Esophagus muscularis mucosa (tissue), 4 donors: ENCODE measurements at regions not wholly inside any gene's neighbourhood (a gene's known extent, or its start where the extent isn't known, plus 50 kb on each side); places are given as distances from the start of the nearest gene placed in this dataset.
"Not testable (repeated sequence)": the region's sequence is repeated elsewhere in the genome, so short reads cannot be mapped to it uniquely, and the experiment has no call there.

Experiments used
- DNase-seq: peaks from one replicate; pipeline ENCODE4 v3.0.0-alpha.2; 2017; ENCODE audit errors: extremely low spot score
- H3K27ac ChIP-seq, 4 donors: fragments of 200-600 bp; sonication (generic); replicated peaks in 1 of 4; 1 replicate in 3 of 4; 2 replicates in 1 of 4; pipeline ENCODE4 v1.5.1; 2016 to 2019; ENCODE audit warnings: mild to moderate bottlenecking in 1 of 4
- H3K27me3 ChIP-seq, 4 donors: fragments of 200-600 bp; sonication (generic); one replicate each; pipeline versions ENCODE4 v1.5.1 to v1.6.0; 2016 to 2019
- H3K36me3 ChIP-seq, 4 donors: fragments of 200-600 bp; sonication (generic); one replicate each; pipeline ENCODE4 v1.5.1; 2016 to 2019
- H3K4me1 ChIP-seq, 4 donors: fragments of 200-600 bp; sonication (generic); one replicate each; pipeline ENCODE4 v1.5.1; 2016 to 2019
- H3K4me3 ChIP-seq, 4 donors: fragments of 200-600 bp; sonication (generic); 1 replicate in 2 of 4; 2 replicates in 2 of 4; pipeline ENCODE4 v1.5.1; 2016 to 2019; ENCODE audit warnings: mild to moderate bottlenecking in 4 of 4, moderate library complexity in 1 of 4
- H3K9me3 ChIP-seq, 4 donors: fragments of 200-600 bp; sonication (generic); 1 replicate in 3 of 4; 2 replicates in 1 of 4; pipeline ENCODE4 v1.5.1; 2016 to 2019
- EP300 ChIP-seq: sonication (generic); formaldehyde crosslinking; IDR thresholded peaks from one replicate; pipeline ENCODE4 v1.6.1; 2017; ENCODE audit warnings: antibody characterized with exemption
- POLR2A ChIP-seq: fragments of 450-650 bp; IDR thresholded peaks from one replicate; pipeline ENCODE4 v1.6.1; 2017; ENCODE audit warnings: antibody characterized with exemption, moderate library complexity, mild to moderate bottlenecking, low read depth
- POLR2AphosphoS5 ChIP-seq, 2 donors: sonication (generic); formaldehyde crosslinking; IDR thresholded peaks; one replicate each; pipeline ENCODE4 v1.6.1; 2017; ENCODE audit warnings: antibody characterized with exemption in 2 of 2
- WGBS: methylation state at CpG from one replicate; pipeline ENCODE4 v1.1.5; 2018; 5-methylcytosine and 5-hydroxymethylcytosine counted together
- intact Hi-C: fragments of 100-400 bp; cut with DNase I; formaldehyde crosslinking; loops from one replicate; pipeline ENCODE4 v1.15.1; 2023
- TF ChIP-seq, protein P1 (sequence below), 3 experiments: fragments of 200-600 bp in 2 of 3; fragments of 450-650 bp in 1 of 3; sonication (generic) in 2 of 3; IDR thresholded peaks; one replicate each; pipeline ENCODE4 v1.5.1; 2017 to 2019; ENCODE audit warnings: antibody characterized with exemption in 3 of 3, mild to moderate bottlenecking in 2 of 3, moderate library complexity in 1 of 3

DNA sequence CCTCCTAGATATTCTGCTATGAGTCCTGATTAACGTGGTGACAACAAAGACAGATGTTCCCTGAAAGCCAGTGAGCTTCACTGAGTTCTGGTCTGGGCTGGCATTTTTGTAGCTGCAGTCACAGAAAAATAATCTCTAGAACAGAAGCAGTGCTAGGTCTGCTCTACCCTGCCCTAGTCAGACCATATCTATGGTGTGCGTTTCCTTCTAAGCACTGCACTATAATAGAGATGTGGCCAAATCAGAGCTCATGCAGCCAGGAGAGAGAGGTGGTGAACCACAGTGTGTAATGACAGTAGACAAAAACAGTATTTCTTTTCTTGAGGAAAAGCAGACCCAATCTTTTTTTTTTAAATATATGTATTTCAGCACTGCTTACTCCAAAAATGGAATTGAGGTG is 76.3 kb downstream of the CMAS start:
- H3K9me3 ChIP-seq = no peaks in the 10 kb centered on the region
- no peak overlapping the region for H3K27ac ChIP-seq
- intact Hi-C loops = no loop called here
- H3K27me3 ChIP-seq = no peaks in the 10 kb centered on the region
- 21% methylated on average over 2 of the region's 2 CpGs for WGBS
- TF ChIP-seq, protein P1, sequence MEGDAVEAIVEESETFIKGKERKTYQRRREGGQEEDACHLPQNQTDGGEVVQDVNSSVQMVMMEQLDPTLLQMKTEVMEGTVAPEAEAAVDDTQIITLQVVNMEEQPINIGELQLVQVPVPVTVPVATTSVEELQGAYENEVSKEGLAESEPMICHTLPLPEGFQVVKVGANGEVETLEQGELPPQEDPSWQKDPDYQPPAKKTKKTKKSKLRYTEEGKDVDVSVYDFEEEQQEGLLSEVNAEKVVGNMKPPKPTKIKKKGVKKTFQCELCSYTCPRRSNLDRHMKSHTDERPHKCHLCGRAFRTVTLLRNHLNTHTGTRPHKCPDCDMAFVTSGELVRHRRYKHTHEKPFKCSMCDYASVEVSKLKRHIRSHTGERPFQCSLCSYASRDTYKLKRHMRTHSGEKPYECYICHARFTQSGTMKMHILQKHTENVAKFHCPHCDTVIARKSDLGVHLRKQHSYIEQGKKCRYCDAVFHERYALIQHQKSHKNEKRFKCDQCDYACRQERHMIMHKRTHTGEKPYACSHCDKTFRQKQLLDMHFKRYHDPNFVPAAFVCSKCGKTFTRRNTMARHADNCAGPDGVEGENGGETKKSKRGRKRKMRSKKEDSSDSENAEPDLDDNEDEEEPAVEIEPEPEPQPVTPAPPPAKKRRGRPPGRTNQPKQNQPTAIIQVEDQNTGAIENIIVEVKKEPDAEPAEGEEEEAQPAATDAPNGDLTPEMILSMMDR (IDR thresholded peaks at IDR 0.05) = no peak
- TF ChIP-seq EP300 (no peak), POLR2A (no peak), POLR2AphosphoS5 (IDR thresholded peaks at IDR 0.05) (no peak)
- peaks cover 0 to 23% (median 12%) of the 10 kb centered on the region in 4 donors for H3K4me1 ChIP-seq
- DNase-seq = no peak
- H3K36me3 ChIP-seq = no peaks in the 10 kb centered on the region
- H3K4me3 ChIP-seq = no peak overlapping the region

DNA sequence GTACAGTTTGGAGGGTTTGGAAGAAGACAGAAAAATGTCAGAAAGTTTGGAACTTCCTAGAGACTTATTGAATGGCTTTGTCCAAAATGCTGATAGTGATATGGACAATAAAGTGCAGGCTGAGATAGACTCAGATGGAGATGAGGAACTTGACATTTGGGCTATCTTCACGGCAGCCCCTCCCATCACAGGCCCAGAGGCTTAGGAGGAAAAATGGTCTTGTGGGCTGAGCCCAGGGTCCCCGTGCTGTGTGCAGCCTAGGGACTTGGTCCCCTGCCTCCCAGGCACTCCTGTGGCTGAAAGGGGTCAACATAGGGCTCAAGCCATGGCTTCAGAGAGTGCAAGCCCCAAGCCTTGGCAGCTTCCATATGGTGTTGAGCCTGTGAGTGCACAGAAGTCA is 79.0 kb downstream of the CMAS start:
- WGBS = 100% methylated on average over 1 of the region's 2 CpGs

DNA sequence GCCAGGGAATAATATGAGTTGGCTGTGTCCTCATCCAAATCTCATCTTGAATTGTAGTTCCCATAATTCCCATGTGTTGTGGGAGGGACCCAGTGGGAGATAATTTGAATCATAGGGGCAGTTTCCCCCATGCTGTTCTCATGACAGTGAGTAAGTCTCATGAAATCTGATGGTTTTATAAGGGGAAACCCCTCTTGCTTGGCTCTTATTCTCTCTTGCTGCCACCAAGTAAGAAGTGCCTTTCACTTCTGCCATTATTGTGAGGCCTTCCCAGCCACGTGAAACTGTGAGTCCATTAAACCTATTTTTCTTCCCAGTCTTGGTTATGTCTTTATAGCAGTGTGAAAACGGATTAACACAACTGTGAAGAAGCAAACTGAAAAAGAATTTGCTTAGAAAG is 80.1 kb downstream of the CMAS start:
- 61% methylated on average over 2 of the region's 2 CpGs for WGBS
- DNase-seq, H3K36me3 ChIP-seq, H3K4me3 ChIP-seq, H3K27me3 ChIP-seq, H3K9me3 ChIP-seq, intact Hi-C loops, H3K27ac ChIP-seq: not testable (repeated sequence)
- H3K4me1 ChIP-seq = peaks cover 0 to 13% (median 9%) of the 10 kb centered on the region in 4 donors

More for the DNA sequence above, 79.0 kb downstream of the CMAS start:
- Histone ChIP-seq H3K27me3 (no peaks in the 10 kb centered on the region), H3K4me1 (peaks cover 0 to 13% (median 9%) of the 10 kb centered on the region in 4 donors), H3K4me3 (no peak overlapping the region), H3K9me3 (no peaks in the 10 kb centered on the region), H3K27ac (no peak overlapping the region), H3K36me3 (no peaks in the 10 kb centered on the region)
- intact Hi-C loops = no loop called here
- TF ChIP-seq POLR2AphosphoS5 (IDR thresholded peaks at IDR 0.05) = no peak
- TF ChIP-seq, protein P1 (IDR thresholded peaks at IDR 0.05) = no peak
- no peak for TF ChIP-seq EP300
- TF ChIP-seq POLR2A = no peak
- no peak for DNase-seq

DNA sequence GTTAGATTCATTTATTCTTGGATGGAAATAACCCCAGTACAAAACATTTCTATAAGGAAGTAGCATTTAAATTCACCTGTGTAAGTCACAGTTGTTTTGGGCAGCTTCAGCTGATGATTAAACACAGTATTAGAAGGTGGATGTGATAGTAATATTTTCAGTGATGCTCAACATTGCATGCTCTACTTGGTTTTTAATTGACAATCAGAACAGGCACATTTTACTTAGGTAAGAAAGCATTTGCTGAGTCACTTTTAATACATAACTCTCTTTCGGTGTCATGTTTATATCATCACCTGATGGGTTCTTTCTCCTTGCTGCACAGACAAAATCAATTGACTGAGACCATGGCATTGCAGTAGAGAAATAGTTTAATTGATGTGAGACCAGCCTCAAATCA is 80.7 kb downstream of the CMAS start:
- no peaks in the 10 kb centered on the region for H3K9me3 ChIP-seq
- no peak overlapping the region for H3K27ac ChIP-seq
- TF ChIP-seq POLR2A (no peak), POLR2AphosphoS5 (IDR thresholded peaks at IDR 0.05) (no peak), EP300 (no peak)
- TF ChIP-seq, protein P1 (IDR thresholded peaks at IDR 0.05) = no peak
- intact Hi-C loops = no loop called here
- H3K4me1 ChIP-seq = peaks cover 0 to 13% (median 9%) of the 10 kb centered on the region in 4 donors
- H3K4me3 ChIP-seq = no peak overlapping the region
- whole genome bisulfite sequencing = 0% methylated on average over 1 of the region's 1 CpG
- H3K36me3 ChIP-seq = no peaks in the 10 kb centered on the region
- no peaks in the 10 kb centered on the region for H3K27me3 ChIP-seq
- DNase-seq = no peak

DNA sequence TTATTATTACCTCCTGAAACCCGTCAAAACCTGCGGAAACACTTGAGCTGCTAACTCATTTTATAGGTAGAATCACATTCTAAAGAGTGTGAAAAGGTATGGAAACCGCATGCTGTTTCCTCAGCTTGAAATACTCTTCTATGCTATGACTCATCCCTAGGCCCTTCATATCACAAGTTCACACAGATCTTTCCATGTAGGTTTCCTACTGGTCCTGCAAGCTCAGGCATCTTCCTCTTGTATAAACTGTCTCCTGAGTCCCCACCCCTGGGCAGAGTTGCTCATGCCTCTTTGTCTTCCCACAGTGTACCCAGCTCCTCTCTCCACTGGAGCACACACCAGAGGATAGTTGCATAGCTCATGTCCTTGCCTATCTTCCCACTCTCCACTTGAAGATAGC is 84.7 kb downstream of the CMAS start:
- intact Hi-C loops = no loop called here
- H3K4me3 ChIP-seq = no peak overlapping the region
- H3K36me3 ChIP-seq = no peaks in the 10 kb centered on the region
- WGBS = 86% methylated on average over 3 of the region's 3 CpGs
- H3K9me3 ChIP-seq = no peaks in the 10 kb centered on the region
- DNase-seq = no peak
- no peak overlapping the region for H3K27ac ChIP-seq
- no peaks in the 10 kb centered on the region for H3K27me3 ChIP-seq
- H3K4me1 ChIP-seq = no peaks in the 10 kb centered on the region
- TF ChIP-seq, protein P1 (IDR thresholded peaks at IDR 0.05) = no peak
- TF ChIP-seq EP300 = no peak
- no peak for TF ChIP-seq POLR2AphosphoS5 (IDR thresholded peaks at IDR 0.05)
- no peak for TF ChIP-seq POLR2A

DNA sequence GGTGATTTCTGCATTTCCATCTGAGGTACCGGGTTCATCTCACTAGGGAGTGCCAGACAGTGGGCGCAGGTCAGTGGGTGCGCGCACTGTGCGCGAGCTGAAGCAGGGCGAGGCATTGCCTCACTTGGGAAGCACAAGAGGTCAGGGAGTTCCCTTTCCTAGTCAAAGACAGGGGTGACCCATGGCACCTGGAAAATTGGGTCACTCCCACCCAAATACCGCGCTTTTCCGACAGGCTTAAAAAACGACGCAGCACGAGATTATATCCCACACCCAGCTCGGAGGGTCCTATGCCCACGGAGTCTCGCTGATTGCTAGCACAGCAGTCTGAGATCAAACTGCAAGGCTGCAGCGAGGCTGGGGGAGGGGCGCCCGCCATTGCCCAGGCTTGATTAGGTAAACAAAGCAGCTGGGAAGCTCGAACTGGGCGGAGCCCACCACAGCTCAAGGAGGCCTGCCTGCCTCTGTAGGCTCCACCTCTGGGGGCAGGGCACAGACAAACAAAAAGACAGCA is 90.6 kb downstream of the CMAS start:
- H3K4me1 ChIP-seq, H3K9me3 ChIP-seq, H3K4me3 ChIP-seq, intact Hi-C loops, H3K27me3 ChIP-seq, H3K27ac ChIP-seq, DNase-seq, H3K36me3 ChIP-seq: not testable (repeated sequence)
- WGBS = 87% methylated on average over 13 of the region's 21 CpGs
